ENCODE measurements at regions not wholly inside any gene's neighbourhood (a gene's known extent, or its start where the extent isn't known, plus 50 kb on each side); places are given as distances from the start of the nearest gene placed in this dataset.

- POLR2A ChIA-PET, result no interaction called here
- BruUV-seq (replicated peaks), result no TSS peak
- intact Hi-C loops (cut with micrococcal nuclease; ENCODE audit: unreplicated experiment), result no loop called here
Measured at GRCh38 chr4:149961876-149962597, 116.2 kb upstream of the DCLK2 start.

DNA sequence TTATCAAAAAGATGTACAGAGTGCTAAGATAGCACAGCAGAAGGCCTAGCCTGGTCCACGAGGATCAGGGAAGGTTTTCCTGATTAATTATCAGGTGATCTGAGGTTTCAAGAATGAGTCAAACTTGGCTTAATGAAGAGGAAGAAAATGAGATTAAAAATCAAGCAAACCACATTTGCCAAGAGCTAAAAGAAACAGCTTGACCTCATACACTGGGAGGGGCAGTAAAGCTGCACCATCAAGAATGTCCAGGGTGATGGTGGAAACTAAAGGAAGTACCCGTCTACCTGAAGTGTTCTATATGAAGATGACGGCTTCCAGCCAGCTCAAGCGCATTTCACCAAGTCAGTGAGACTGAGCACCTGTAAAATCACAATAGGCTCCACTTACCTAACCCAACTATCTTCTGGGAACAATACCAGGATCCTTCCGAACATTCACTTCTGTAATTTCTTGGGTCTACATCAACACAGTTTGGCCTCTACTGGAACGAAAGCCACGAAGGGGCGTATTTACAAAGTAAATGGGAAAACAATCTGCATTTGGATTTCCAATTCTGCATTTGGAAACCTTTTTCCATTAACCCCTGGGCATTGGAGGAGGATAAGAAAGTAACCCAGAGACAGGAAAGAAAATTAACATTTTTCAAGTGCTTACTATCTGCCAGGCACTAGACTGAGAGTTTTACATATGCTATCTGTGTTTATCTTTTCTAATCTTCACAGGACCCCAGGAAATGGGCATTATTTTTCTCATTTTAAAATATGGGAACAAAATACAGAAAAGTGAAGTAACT lies 114.0 kb upstream of the DCLK2 start:
- in situ Hi-C loops (cut with HindIII; ENCODE audit: low pct_unique_long_range_greater_than_20kb, low sequenced_read_pairs), result no loop called here
- no peak for ATAC-seq
- Histone ChIP-seq H3K9me3 (ENCODE audit: control insufficient read depth, insufficient read depth, low read depth, low read length) (no peaks in the 10 kb centered on the region), H3K4me1 (ENCODE audit: control insufficient read depth, insufficient read depth, low read length) (no peaks in the 10 kb centered on the region), H3K36me3 (ENCODE audit: control insufficient read depth, insufficient read depth, low read length) (no peaks in the 10 kb centered on the region), H3K27me3 (ENCODE audit: control insufficient read depth, insufficient read depth, low read length) (no peaks in the 10 kb centered on the region), H3K4me3 (ENCODE audit: low read depth in 2 of 2, low read length in 2 of 2) (no peak overlapping the region), H3K27ac (ENCODE audit: low read length) (no peak overlapping the region)
- POLR2A ChIA-PET, result no interaction called here
- CTCF ChIA-PET, result no interaction called here
- no peak for DNase-seq (ENCODE audit: low read depth, low spot score)
- TF ChIP-seq POLR2AphosphoS5 (IDR thresholded peaks at IDR 0.05; ENCODE audit: low read depth, low read length), result no peak
- no peak for TF ChIP-seq SIN3A (IDR thresholded peaks at IDR 0.05; ENCODE audit: borderline replicate concordance, insufficient read depth, low read depth, low read length)
- TF ChIP-seq CTCF (IDR thresholded peaks at IDR 0.05), result no peak
- no peak for TF ChIP-seq TCF7L2 (IDR thresholded peaks at IDR 0.05; ENCODE audit: low read depth, low read length)
- TF ChIP-seq, protein P1, sequence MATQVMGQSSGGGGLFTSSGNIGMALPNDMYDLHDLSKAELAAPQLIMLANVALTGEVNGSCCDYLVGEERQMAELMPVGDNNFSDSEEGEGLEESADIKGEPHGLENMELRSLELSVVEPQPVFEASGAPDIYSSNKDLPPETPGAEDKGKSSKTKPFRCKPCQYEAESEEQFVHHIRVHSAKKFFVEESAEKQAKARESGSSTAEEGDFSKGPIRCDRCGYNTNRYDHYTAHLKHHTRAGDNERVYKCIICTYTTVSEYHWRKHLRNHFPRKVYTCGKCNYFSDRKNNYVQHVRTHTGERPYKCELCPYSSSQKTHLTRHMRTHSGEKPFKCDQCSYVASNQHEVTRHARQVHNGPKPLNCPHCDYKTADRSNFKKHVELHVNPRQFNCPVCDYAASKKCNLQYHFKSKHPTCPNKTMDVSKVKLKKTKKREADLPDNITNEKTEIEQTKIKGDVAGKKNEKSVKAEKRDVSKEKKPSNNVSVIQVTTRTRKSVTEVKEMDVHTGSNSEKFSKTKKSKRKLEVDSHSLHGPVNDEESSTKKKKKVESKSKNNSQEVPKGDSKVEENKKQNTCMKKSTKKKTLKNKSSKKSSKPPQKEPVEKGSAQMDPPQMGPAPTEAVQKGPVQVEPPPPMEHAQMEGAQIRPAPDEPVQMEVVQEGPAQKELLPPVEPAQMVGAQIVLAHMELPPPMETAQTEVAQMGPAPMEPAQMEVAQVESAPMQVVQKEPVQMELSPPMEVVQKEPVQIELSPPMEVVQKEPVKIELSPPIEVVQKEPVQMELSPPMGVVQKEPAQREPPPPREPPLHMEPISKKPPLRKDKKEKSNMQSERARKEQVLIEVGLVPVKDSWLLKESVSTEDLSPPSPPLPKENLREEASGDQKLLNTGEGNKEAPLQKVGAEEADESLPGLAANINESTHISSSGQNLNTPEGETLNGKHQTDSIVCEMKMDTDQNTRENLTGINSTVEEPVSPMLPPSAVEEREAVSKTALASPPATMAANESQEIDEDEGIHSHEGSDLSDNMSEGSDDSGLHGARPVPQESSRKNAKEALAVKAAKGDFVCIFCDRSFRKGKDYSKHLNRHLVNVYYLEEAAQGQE (IDR thresholded peaks at IDR 0.05; ENCODE audit: insufficient read depth in 1 of 2, low read depth in 2 of 2, low read length in 1 of 2), result no peak
- BruUV-seq (replicated peaks), result no TSS peak
- intact Hi-C loops (cut with micrococcal nuclease; ENCODE audit: unreplicated experiment), result no loop called here

More at GRCh38 chr4:149961876-149962597, 116.2 kb upstream of the DCLK2 start:
- no peaks in the 10 kb centered on the region for H3K9me3 ChIP-seq (ENCODE audit: control insufficient read depth, insufficient read depth, low read depth, low read length)
- CTCF ChIA-PET, result no interaction called here
- no peaks in the 10 kb centered on the region for H3K4me1 ChIP-seq (ENCODE audit: control insufficient read depth, insufficient read depth, low read length)
- DNase-seq (ENCODE audit: low read depth, low spot score), result no peak
- in situ Hi-C loops (cut with HindIII; ENCODE audit: low pct_unique_long_range_greater_than_20kb, low sequenced_read_pairs), result no loop called here
- H3K27me3 ChIP-seq (ENCODE audit: control insufficient read depth, insufficient read depth, low read length), result no peaks in the 10 kb centered on the region
- H3K4me3 ChIP-seq (ENCODE audit: low read depth in 2 of 2, low read length in 2 of 2), result no peak overlapping the region
- no peaks in the 10 kb centered on the region for H3K36me3 ChIP-seq (ENCODE audit: control insufficient read depth, insufficient read depth, low read length)
- no peak for ATAC-seq
- H3K27ac ChIP-seq (ENCODE audit: low read length), result no peak overlapping the region
- no peak for TF ChIP-seq POLR2AphosphoS5 (IDR thresholded peaks at IDR 0.05; ENCODE audit: low read depth, low read length)
- no peak for TF ChIP-seq TCF7L2 (IDR thresholded peaks at IDR 0.05; ENCODE audit: low read depth, low read length)
- TF ChIP-seq, protein P1 (IDR thresholded peaks at IDR 0.05; ENCODE audit: insufficient read depth in 1 of 2, low read depth in 2 of 2, low read length in 1 of 2), result no peak
- TF ChIP-seq CTCF (IDR thresholded peaks at IDR 0.05), result no peak
- TF ChIP-seq SIN3A (IDR thresholded peaks at IDR 0.05; ENCODE audit: borderline replicate concordance, insufficient read depth, low read depth, low read length), result no peak

Data from Panc1 (cell line).